ENCODE measurements at regions not wholly inside any gene's neighbourhood (a gene's known extent, or its start where the extent isn't known, plus 50 kb on each side); places are given as distances from the start of the nearest gene placed in this dataset.

DNA sequence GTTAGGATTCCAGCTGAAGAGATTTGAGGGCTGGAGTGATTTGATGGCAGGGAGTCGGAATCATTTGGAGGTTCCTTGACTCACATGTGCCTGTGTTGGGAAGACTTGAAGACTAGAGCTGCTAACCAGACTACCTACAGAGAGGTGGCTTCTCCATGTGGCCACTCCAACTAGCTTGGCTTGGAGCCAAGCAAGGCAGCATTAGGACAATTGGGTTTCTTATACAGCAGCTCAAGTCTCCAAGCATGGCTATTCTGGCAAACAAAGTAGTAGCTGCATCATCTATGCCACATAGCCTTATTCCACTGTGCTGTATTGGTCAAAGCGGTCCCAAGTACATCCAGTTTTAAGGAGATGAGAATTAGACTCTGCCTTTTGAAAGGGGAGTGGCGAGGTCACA, 171.7 kb upstream of the SLC4A4 start:
- TF ChIP-seq CTCF (IDR thresholded peaks at IDR 0.05): no peak
- TF ChIP-seq POLR2A (IDR thresholded peaks at IDR 0.05): no peak
- Histone ChIP-seq H3K27ac (no peak overlapping the region), H3K4me1 (replicated peaks in 1 of 2) (no peaks in the 10 kb centered on the region), H3K4me3 (no peak overlapping the region), H3K36me3 (replicated peaks in 1 of 2) (no peaks in the 10 kb centered on the region), H3K27me3 (no peaks in the 10 kb centered on the region), H3K9me3 (replicated peaks in 1 of 3) (no peaks in the 10 kb centered on the region)
- WGBS, 4 donors: 72 to 92% (median 87%) methylated on average over 3 of the region's 3 CpGs
- intact Hi-C loops (cut with DNase I): no loop called here
- DNase-seq: no peak

GRCh38 chr4:71171592-71171991, 167.2 kb upstream of the SLC4A4 start:
- no peaks in the 10 kb centered on the region for H3K27me3 ChIP-seq
- no peaks in the 10 kb centered on the region for H3K9me3 ChIP-seq (replicated peaks in 1 of 3)
- H3K27ac ChIP-seq: no peak overlapping the region
- intact Hi-C loops (cut with DNase I): no loop called here
- 91 to 99% (median 94%) methylated on average over 2 of the region's 2 CpGs for WGBS, 4 donors
- H3K4me3 ChIP-seq: no peak overlapping the region
- H3K4me1 ChIP-seq (replicated peaks in 1 of 2): no peaks in the 10 kb centered on the region
- no peaks in the 10 kb centered on the region for H3K36me3 ChIP-seq (replicated peaks in 1 of 2)
- no peak for DNase-seq
- TF ChIP-seq CTCF (IDR thresholded peaks at IDR 0.05) (no peak), POLR2A (IDR thresholded peaks at IDR 0.05) (no peak)

- no peaks in the 10 kb centered on the region for H3K4me1 ChIP-seq (replicated peaks in 1 of 2)
- no peak overlapping the region for H3K4me3 ChIP-seq
- intact Hi-C loops (cut with DNase I): no loop called here
- no peaks in the 10 kb centered on the region for H3K36me3 ChIP-seq (replicated peaks in 1 of 2)
- no peaks in the 10 kb centered on the region for H3K9me3 ChIP-seq (replicated peaks in 1 of 3)
- TF ChIP-seq CTCF (IDR thresholded peaks at IDR 0.05) (no peak), POLR2A (IDR thresholded peaks at IDR 0.05) (no peak)
- WGBS, 4 donors: 39 to 60% (median 48%) methylated on average over 1 of the region's 1 CpG
- no peaks in the 10 kb centered on the region for H3K27me3 ChIP-seq
- DNase-seq: no peak
- H3K27ac ChIP-seq: no peak overlapping the region
These were observed 157.5 kb upstream of the SLC4A4 start for GRCh38 chr4:71181332-71181731.

DNA sequence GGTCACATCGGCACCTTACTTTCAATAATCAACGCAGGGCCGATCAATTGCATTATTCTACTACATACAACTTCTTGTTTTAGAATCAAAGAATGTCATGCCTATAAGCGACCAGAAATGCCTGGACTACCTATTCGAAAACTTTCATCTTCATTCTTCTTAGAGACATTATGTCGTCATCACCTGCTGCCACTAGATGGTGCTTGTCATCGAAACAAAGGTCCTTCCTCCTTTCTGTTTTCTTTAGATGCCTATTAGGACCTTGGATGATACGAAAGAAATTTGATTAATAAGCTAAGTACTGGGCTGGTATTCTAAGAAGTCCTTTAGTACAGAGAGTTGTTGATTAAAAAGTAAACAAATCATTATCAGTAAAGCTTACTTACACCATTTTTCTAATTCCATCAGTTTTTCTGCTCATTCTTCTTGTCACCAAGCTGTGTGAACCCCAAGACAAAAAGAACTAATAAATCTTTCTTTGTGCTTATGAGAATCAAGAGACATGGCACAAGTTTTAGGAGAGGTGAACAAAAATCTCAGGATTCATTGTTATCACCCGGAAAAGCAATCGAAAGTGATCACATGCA, 154.5 kb upstream of the SLC4A4 start:
- Histone ChIP-seq H3K9me3 (replicated peaks in 1 of 3) (no peaks in the 10 kb centered on the region), H3K36me3 (replicated peaks in 1 of 2) (no peaks in the 10 kb centered on the region), H3K4me1 (replicated peaks in 1 of 2) (peaks cover 5 to 8% of the 10 kb centered on the region in 2 donors), H3K4me3 (no peak overlapping the region), H3K27me3 (peaks cover 6% of the 10 kb centered on the region), H3K27ac (no peak overlapping the region)
- TF ChIP-seq POLR2A (IDR thresholded peaks at IDR 0.05): no peak
- peak; percentile 40 to 59 (median 47) for TF ChIP-seq CTCF (IDR thresholded peaks at IDR 0.05)
- WGBS, 4 donors: 26 to 35% (median 28%) methylated on average over 10 of the region's 10 CpGs
- intact Hi-C loops (cut with DNase I): no loop called here
- peak; percentile 26 to 74 (median 40) for DNase-seq
